CD4-positive, CD25-positive, alpha-beta regulatory T cell (primary cell): ENCODE measurements at regions not wholly inside any gene's neighbourhood (a gene's known extent, or its start where the extent isn't known, plus 50 kb on each side); places are given as distances from the start of the nearest gene placed in this dataset.
"Not testable (repeated sequence)": the region's sequence is repeated elsewhere in the genome, so short reads cannot be mapped to it uniquely, and the experiment has no call there.

Experiments used
- ATAC-seq, 2 donors: fragments of 150-1000 bp; cut with Tn5 transposase; one replicate each; pipeline ENCODE4 v1.10.0; 2021; ENCODE audit warnings: low read depth in 2 of 2, moderate number of reproducible peaks in 2 of 2, moderate library complexity in 1 of 2
- DNase-seq, 3 donors: peaks; one replicate each; pipeline versions ENCODE4 v3.0.0 to v3.0.0-alpha.2; 2012 to 2022; ENCODE audit warnings: mixed read lengths in 1 of 3
- H3K27ac ChIP-seq: one replicate; pipeline ENCODE4 v1.7.0; 2013; ENCODE audit warnings: mild to moderate bottlenecking, low read length; ENCODE audit not compliant: insufficient read depth, poor library complexity, severe bottlenecking
- H3K27me3 ChIP-seq: one replicate; pipeline ENCODE4 v1.7.0; 2013; ENCODE audit warnings: low read length; ENCODE audit not compliant: control insufficient read depth, insufficient read depth
- H3K36me3 ChIP-seq: one replicate; pipeline ENCODE4 v1.7.0; 2013; ENCODE audit warnings: mild to moderate bottlenecking, low read length, moderate library complexity; ENCODE audit not compliant: control insufficient read depth, insufficient read depth
- H3K4me1 ChIP-seq: 2 replicates; pipeline ENCODE4 v1.7.0; 2013; ENCODE audit warnings: mild to moderate bottlenecking, low read length; ENCODE audit not compliant: insufficient read depth, control insufficient read depth, poor library complexity, severe bottlenecking
- H3K4me3 ChIP-seq: one replicate; pipeline ENCODE4 v1.7.0; 2013; ENCODE audit warnings: low read depth, mild to moderate bottlenecking, low read length, moderate library complexity
- H3K9me3 ChIP-seq, 2 experiments: 1 replicate in 1 of 2; 2 replicates in 1 of 2; pipeline ENCODE4 v1.7.0; 2013; ENCODE audit warnings: low read length in 2 of 2, mild to moderate bottlenecking in 1 of 2, moderate library complexity in 1 of 2; ENCODE audit not compliant: control insufficient read depth in 2 of 2
- H3K27ac Mint-ChIP-seq, 3 donors: one replicate each; pipeline ENCODE4 v1.8.0; 2020 to 2022; ENCODE audit warnings: mild to moderate bottlenecking in 3 of 3, mixed read lengths in 3 of 3, moderate library complexity in 2 of 3
- H3K27me3 Mint-ChIP-seq: one replicate; pipeline ENCODE4 v1.8.0; 2022; ENCODE audit warnings: mild to moderate bottlenecking, mixed read lengths
- H3K36me3 Mint-ChIP-seq: one replicate; pipeline ENCODE4 v1.8.0; 2020; ENCODE audit warnings: mixed read lengths
- H3K4me1 Mint-ChIP-seq, 4 donors: one replicate each; pipeline ENCODE4 v1.8.0; 2020 to 2022; ENCODE audit warnings: mixed read lengths in 4 of 4, mild to moderate bottlenecking in 1 of 4
- H3K4me3 Mint-ChIP-seq, 4 donors: one replicate each; pipeline ENCODE4 v1.8.0; 2020 to 2022; ENCODE audit warnings: mild to moderate bottlenecking in 4 of 4, mixed read lengths in 4 of 4, moderate library complexity in 3 of 4
- H3K9me3 Mint-ChIP-seq, 7 donors: one replicate each; pipeline ENCODE4 v1.8.0; 2020 to 2022; ENCODE audit warnings: mixed read lengths in 7 of 7, mild to moderate bottlenecking in 3 of 7, moderate library complexity in 2 of 7

- no peaks in the 10 kb centered on the region for H3K4me1 Mint-ChIP-seq
- no peaks in the 10 kb centered on the region for H3K36me3 ChIP-seq
- H3K27me3 ChIP-seq: no peaks in the 10 kb centered on the region
- DNase-seq: no peak
- no peak overlapping the region for H3K27ac Mint-ChIP-seq
- peaks cover 0 to 2% (median 0%) of the 10 kb centered on the region in 7 donors for H3K9me3 Mint-ChIP-seq
- no peaks in the 10 kb centered on the region for H3K36me3 Mint-ChIP-seq
- no peak for ATAC-seq
- H3K4me3 ChIP-seq: no peak overlapping the region
- peak overlapping the region in 1 of 4 donors; percentile 40 for H3K4me3 Mint-ChIP-seq
- H3K4me1 ChIP-seq: no peaks in the 10 kb centered on the region
- no peaks in the 10 kb centered on the region for H3K9me3 ChIP-seq
- no peak overlapping the region for H3K27ac ChIP-seq
- no peaks in the 10 kb centered on the region for H3K27me3 Mint-ChIP-seq
Observed at GRCh38 chrX:65971151-65971550, 68.7 kb downstream of the VSIG4 start.

- not testable (repeated sequence) for DNase-seq, H3K27me3 Mint-ChIP-seq, H3K9me3 Mint-ChIP-seq, ATAC-seq, H3K27me3 ChIP-seq, H3K36me3 ChIP-seq, H3K4me3 Mint-ChIP-seq, H3K36me3 Mint-ChIP-seq, H3K27ac Mint-ChIP-seq, H3K4me3 ChIP-seq, H3K4me1 Mint-ChIP-seq, H3K4me1 ChIP-seq, H3K27ac ChIP-seq, H3K9me3 ChIP-seq
Observed at GRCh38 chrX:65967159-65967558, 72.7 kb downstream of the VSIG4 start.

- H3K4me3 Mint-ChIP-seq: no peak overlapping the region
- H3K4me1 Mint-ChIP-seq: peaks cover 0 to 4% (median 1%) of the 10 kb centered on the region in 4 donors
- H3K4me3 ChIP-seq: no peak overlapping the region
- DNase-seq: no peak
- no peaks in the 10 kb centered on the region for H3K9me3 ChIP-seq
- peaks cover 1 to 7% (median 3%) of the 10 kb centered on the region in 7 donors for H3K9me3 Mint-ChIP-seq
- H3K4me1 ChIP-seq: no peaks in the 10 kb centered on the region
- no peaks in the 10 kb centered on the region for H3K36me3 Mint-ChIP-seq
- H3K27ac ChIP-seq: no peak overlapping the region
- no peak for ATAC-seq
- H3K27me3 ChIP-seq: no peaks in the 10 kb centered on the region
- no peak overlapping the region for H3K27ac Mint-ChIP-seq
- H3K27me3 Mint-ChIP-seq: no peaks in the 10 kb centered on the region
- H3K36me3 ChIP-seq: no peaks in the 10 kb centered on the region
Observed at GRCh38 chrX:65961714-65962113, 78.2 kb downstream of the VSIG4 start.

- H3K4me3 ChIP-seq: no peak overlapping the region
- DNase-seq (no peak), ATAC-seq (no peak)
- H3K4me1 ChIP-seq: no peaks in the 10 kb centered on the region
- peaks cover 0 to 6% of the 10 kb centered on the region in 2 experiments for H3K9me3 ChIP-seq
- H3K27me3 Mint-ChIP-seq: peaks cover 10% of the 10 kb centered on the region
- no peak overlapping the region for H3K27ac ChIP-seq
- H3K4me1 Mint-ChIP-seq: peaks cover 0 to 8% (median 2%) of the 10 kb centered on the region in 4 donors
- H3K36me3 ChIP-seq: no peaks in the 10 kb centered on the region
- no peak overlapping the region for H3K27ac Mint-ChIP-seq
- peaks cover 0 to 11% (median 2%) of the 10 kb centered on the region in 7 donors for H3K9me3 Mint-ChIP-seq
- no peaks in the 10 kb centered on the region for H3K36me3 Mint-ChIP-seq
- H3K4me3 Mint-ChIP-seq: no peak overlapping the region
- H3K27me3 ChIP-seq: no peaks in the 10 kb centered on the region
Observed at GRCh38 chrX:65948103-65948502, 91.8 kb downstream of the VSIG4 start.

GRCh38 chrX:65941775-65942174 is 98.1 kb downstream of the VSIG4 start:
- no peak overlapping the region for H3K27ac Mint-ChIP-seq
- H3K9me3 Mint-ChIP-seq: peaks cover 0 to 11% (median 4%) of the 10 kb centered on the region in 7 donors
- H3K4me3 Mint-ChIP-seq: no peak overlapping the region

GRCh38 chrX:65933085-65933589 is 106.7 kb downstream of the VSIG4 start:
- Histone ChIP-seq H3K9me3 (peaks cover 0 to 5% of the 10 kb centered on the region in 2 experiments), H3K36me3 (no peaks in the 10 kb centered on the region), H3K27me3 (no peaks in the 10 kb centered on the region), H3K4me3 (no peak overlapping the region), H3K4me1 (no peaks in the 10 kb centered on the region), H3K27ac (no peak overlapping the region)
- no peak overlapping the region for H3K27ac Mint-ChIP-seq
- no peak for ATAC-seq
- no peaks in the 10 kb centered on the region for H3K27me3 Mint-ChIP-seq
- no peak overlapping the region for H3K4me3 Mint-ChIP-seq
- H3K9me3 Mint-ChIP-seq: peaks cover 0 to 7% (median 3%) of the 10 kb centered on the region in 7 donors
- no peaks in the 10 kb centered on the region for H3K36me3 Mint-ChIP-seq
- DNase-seq: no peak
- peaks cover 0 to 4% (median 0%) of the 10 kb centered on the region in 4 donors for H3K4me1 Mint-ChIP-seq

More at GRCh38 chrX:65941775-65942174, 98.1 kb downstream of the VSIG4 start:
- no peaks in the 10 kb centered on the region for H3K36me3 Mint-ChIP-seq
- Histone ChIP-seq H3K27me3 (no peaks in the 10 kb centered on the region), H3K4me3 (no peak overlapping the region), H3K4me1 (no peaks in the 10 kb centered on the region), H3K36me3 (no peaks in the 10 kb centered on the region), H3K27ac (no peak overlapping the region), H3K9me3 (peaks cover 0 to 6% of the 10 kb centered on the region in 2 experiments)
- peaks cover 0 to 5% (median 2%) of the 10 kb centered on the region in 4 donors for H3K4me1 Mint-ChIP-seq
- DNase-seq: no peak
- H3K27me3 Mint-ChIP-seq: peaks cover 10% of the 10 kb centered on the region
- ATAC-seq: no peak

- Mint-ChIP-seq H3K9me3 (peaks cover 0 to 7% (median 3%) of the 10 kb centered on the region in 7 donors), H3K4me3 (no peak overlapping the region), H3K4me1 (peaks cover 0 to 11% (median 1%) of the 10 kb centered on the region in 4 donors), H3K27ac (no peak overlapping the region), H3K36me3 (no peaks in the 10 kb centered on the region), H3K27me3 (no peaks in the 10 kb centered on the region)
- DNase-seq (peak in 1 of 3 donors; percentile 12), ATAC-seq (no peak)
- H3K9me3 ChIP-seq: peaks cover 0 to 5% of the 10 kb centered on the region in 2 experiments
- H3K27me3 ChIP-seq: no peaks in the 10 kb centered on the region
- H3K27ac ChIP-seq: no peak overlapping the region
- no peaks in the 10 kb centered on the region for H3K4me1 ChIP-seq
- H3K4me3 ChIP-seq: no peak overlapping the region
- H3K36me3 ChIP-seq: no peaks in the 10 kb centered on the region
Observed at GRCh38 chrX:65932173-65933084, 107.5 kb downstream of the VSIG4 start.
